ENCODE measurements at regions not wholly inside any gene's neighbourhood (a gene's known extent, or its start where the extent isn't known, plus 50 kb on each side); places are given as distances from the start of the nearest gene placed in this dataset.

GRCh38 chr2:37464067-37464466 lies 119.6 kb downstream of the QPCT start:
- H3K36me3 ChIP-seq (ENCODE audit: control insufficient read depth in 2 of 3, insufficient read depth in 3 of 3, low read length in 3 of 3), result no peaks in the 10 kb centered on the region
- H3K9me3 ChIP-seq (ENCODE audit: control insufficient read depth in 2 of 3, insufficient read depth in 1 of 3, low read length in 3 of 3), result no peaks in the 10 kb centered on the region
- H3K9ac ChIP-seq (ENCODE audit: low read length in 3 of 3), result no peak overlapping the region
- intact Hi-C loops (cut with DNase I), result no loop called here
- H3K27me3 ChIP-seq (ENCODE audit: control insufficient read depth, insufficient read depth, low read length), result no peaks in the 10 kb centered on the region
- H3K4me1 ChIP-seq (ENCODE audit: control insufficient read depth in 2 of 3, insufficient read depth in 2 of 3, low read depth in 1 of 3, low read length in 3 of 3), result peaks cover 0 to 4% (median 0%) of the 10 kb centered on the region in 3 donors
- TF ChIP-seq, protein P1, sequence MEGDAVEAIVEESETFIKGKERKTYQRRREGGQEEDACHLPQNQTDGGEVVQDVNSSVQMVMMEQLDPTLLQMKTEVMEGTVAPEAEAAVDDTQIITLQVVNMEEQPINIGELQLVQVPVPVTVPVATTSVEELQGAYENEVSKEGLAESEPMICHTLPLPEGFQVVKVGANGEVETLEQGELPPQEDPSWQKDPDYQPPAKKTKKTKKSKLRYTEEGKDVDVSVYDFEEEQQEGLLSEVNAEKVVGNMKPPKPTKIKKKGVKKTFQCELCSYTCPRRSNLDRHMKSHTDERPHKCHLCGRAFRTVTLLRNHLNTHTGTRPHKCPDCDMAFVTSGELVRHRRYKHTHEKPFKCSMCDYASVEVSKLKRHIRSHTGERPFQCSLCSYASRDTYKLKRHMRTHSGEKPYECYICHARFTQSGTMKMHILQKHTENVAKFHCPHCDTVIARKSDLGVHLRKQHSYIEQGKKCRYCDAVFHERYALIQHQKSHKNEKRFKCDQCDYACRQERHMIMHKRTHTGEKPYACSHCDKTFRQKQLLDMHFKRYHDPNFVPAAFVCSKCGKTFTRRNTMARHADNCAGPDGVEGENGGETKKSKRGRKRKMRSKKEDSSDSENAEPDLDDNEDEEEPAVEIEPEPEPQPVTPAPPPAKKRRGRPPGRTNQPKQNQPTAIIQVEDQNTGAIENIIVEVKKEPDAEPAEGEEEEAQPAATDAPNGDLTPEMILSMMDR (IDR thresholded peaks at IDR 0.05; ENCODE audit: borderline replicate concordance, extremely low read depth, insufficient read depth), result no peak
- H3K27ac ChIP-seq (ENCODE audit: low read depth in 2 of 2, low read length in 2 of 2), result no peak overlapping the region
- DNase-seq (no peak), FAIRE-seq (no peak)
- H3K4me3 ChIP-seq (ENCODE audit: low read length in 3 of 3), result no peak overlapping the region

- no peak for FAIRE-seq
- H3K27me3 ChIP-seq (ENCODE audit: control insufficient read depth, insufficient read depth, low read length), result no peaks in the 10 kb centered on the region
- no peak overlapping the region for H3K9ac ChIP-seq (ENCODE audit: low read length in 3 of 3)
- no peaks in the 10 kb centered on the region for H3K4me1 ChIP-seq (ENCODE audit: control insufficient read depth in 2 of 3, insufficient read depth in 2 of 3, low read depth in 1 of 3, low read length in 3 of 3)
- intact Hi-C loops (cut with DNase I), result no loop called here
- TF ChIP-seq, protein P1 (IDR thresholded peaks at IDR 0.05; ENCODE audit: borderline replicate concordance, extremely low read depth, insufficient read depth), result no peak
- H3K36me3 ChIP-seq (ENCODE audit: control insufficient read depth in 2 of 3, insufficient read depth in 3 of 3, low read length in 3 of 3), result no peaks in the 10 kb centered on the region
- no peak overlapping the region for H3K4me3 ChIP-seq (ENCODE audit: low read length in 3 of 3)
- no peak for DNase-seq
- H3K9me3 ChIP-seq (ENCODE audit: control insufficient read depth in 2 of 3, insufficient read depth in 1 of 3, low read length in 3 of 3), result no peaks in the 10 kb centered on the region
- no peak overlapping the region for H3K27ac ChIP-seq (ENCODE audit: low read depth in 2 of 2, low read length in 2 of 2)
Observed at GRCh38 chr2:37466533-37467222, 122.2 kb downstream of the QPCT start.

GRCh38 chr2:37468170-37468569 lies 123.7 kb downstream of the QPCT start:
- no peaks in the 10 kb centered on the region for H3K27me3 ChIP-seq (ENCODE audit: control insufficient read depth, insufficient read depth, low read length)
- H3K36me3 ChIP-seq (ENCODE audit: control insufficient read depth in 2 of 3, insufficient read depth in 3 of 3, low read length in 3 of 3), result no peaks in the 10 kb centered on the region
- FAIRE-seq (no peak), DNase-seq (no peak)
- H3K4me3 ChIP-seq (ENCODE audit: low read length in 3 of 3), result no peak overlapping the region
- TF ChIP-seq, protein P1 (IDR thresholded peaks at IDR 0.05; ENCODE audit: borderline replicate concordance, extremely low read depth, insufficient read depth), result no peak
- no peak overlapping the region for H3K9ac ChIP-seq (ENCODE audit: low read length in 3 of 3)
- no peaks in the 10 kb centered on the region for H3K4me1 ChIP-seq (ENCODE audit: control insufficient read depth in 2 of 3, insufficient read depth in 2 of 3, low read depth in 1 of 3, low read length in 3 of 3)
- intact Hi-C loops (cut with DNase I), result no loop called here
- no peaks in the 10 kb centered on the region for H3K9me3 ChIP-seq (ENCODE audit: control insufficient read depth in 2 of 3, insufficient read depth in 1 of 3, low read length in 3 of 3)
- no peak overlapping the region for H3K27ac ChIP-seq (ENCODE audit: low read depth in 2 of 2, low read length in 2 of 2)

DNA sequence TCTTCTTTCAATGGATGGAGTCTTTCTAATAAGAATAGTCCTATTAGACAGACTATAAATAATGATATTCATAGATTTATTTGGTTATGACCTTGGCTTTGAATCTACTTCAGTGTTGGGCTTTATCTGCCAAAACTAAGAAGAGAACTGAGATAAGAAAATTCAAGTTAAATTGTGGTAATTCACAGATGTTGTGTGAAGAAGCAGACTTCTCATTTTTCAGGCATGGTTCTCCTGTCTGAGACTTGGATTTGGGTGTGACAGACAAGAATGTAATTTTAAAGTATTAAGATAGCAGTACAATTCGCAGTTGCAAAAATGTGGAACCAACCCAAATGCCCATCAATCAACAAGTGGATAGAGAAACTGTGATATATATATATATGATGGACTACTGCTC lies 124.7 kb downstream of the QPCT start:
- no peak overlapping the region for H3K4me3 ChIP-seq (ENCODE audit: low read length in 3 of 3)
- TF ChIP-seq, protein P1 (IDR thresholded peaks at IDR 0.05; ENCODE audit: borderline replicate concordance, extremely low read depth, insufficient read depth), result no peak
- intact Hi-C loops (cut with DNase I), result no loop called here
- H3K9ac ChIP-seq (ENCODE audit: low read length in 3 of 3), result no peak overlapping the region
- DNase-seq (no peak), FAIRE-seq (no peak)
- H3K36me3 ChIP-seq (ENCODE audit: control insufficient read depth in 2 of 3, insufficient read depth in 3 of 3, low read length in 3 of 3), result no peaks in the 10 kb centered on the region
- no peaks in the 10 kb centered on the region for H3K4me1 ChIP-seq (ENCODE audit: control insufficient read depth in 2 of 3, insufficient read depth in 2 of 3, low read depth in 1 of 3, low read length in 3 of 3)
- no peaks in the 10 kb centered on the region for H3K27me3 ChIP-seq (ENCODE audit: control insufficient read depth, insufficient read depth, low read length)
- H3K9me3 ChIP-seq (ENCODE audit: control insufficient read depth in 2 of 3, insufficient read depth in 1 of 3, low read length in 3 of 3), result no peaks in the 10 kb centered on the region
- no peak overlapping the region for H3K27ac ChIP-seq (ENCODE audit: low read depth in 2 of 2, low read length in 2 of 2)

All from kidney (tissue), 13 donors.